Dedifferentiated amniotic fluid mesenchymal stem cell (primary cell): ENCODE measurements at regions not wholly inside any gene's neighbourhood (a gene's known extent, or its start where the extent isn't known, plus 50 kb on each side); places are given as distances from the start of the nearest gene placed in this dataset.

Experiments
- DNase-seq: peaks from one replicate; pipeline ENCODE4 v3.0.0-alpha.2; 2016; ENCODE audit errors: extremely low spot score

DNA sequence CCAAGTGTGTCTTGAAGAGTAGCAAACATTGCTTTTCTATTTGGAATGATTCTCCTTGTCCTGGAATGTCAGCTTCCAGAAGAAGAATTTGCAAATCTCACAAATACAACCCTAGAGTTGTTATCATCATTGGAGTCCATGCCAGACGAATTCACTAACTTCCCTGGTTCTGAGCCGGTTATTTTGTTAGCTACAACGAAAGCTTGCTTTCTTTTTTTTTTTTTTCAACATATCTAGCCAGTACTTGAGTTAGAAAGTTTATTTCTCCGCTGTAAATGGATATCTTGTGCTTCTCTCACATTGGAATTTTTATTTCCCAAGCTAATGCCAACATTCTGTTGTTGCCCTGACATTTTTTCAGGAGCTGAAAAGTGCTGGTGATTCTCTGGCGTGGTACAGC lies 138.1 kb upstream of the POM121L12 start:
- DNase-seq, result no peak

DNA sequence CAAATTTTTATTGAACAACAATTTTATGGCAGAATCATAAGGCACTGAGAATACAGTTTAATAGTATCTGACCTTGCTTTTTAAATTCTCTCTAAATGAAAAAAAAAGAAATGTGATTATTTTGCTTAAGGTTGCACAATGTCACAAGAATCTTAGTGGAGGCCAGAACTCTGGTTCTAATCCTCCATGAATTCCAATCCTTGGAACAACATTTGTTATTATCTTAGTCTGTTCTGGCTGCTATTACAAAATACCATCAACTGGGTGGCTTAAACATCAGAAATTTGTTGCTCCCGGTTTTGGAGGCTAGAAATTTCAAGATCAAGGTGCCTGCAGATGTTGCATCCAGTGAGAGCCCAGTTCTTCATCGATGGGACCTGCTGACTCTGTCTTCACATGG lies 158.2 kb upstream of the POM121L12 start:
- no peak for DNase-seq

DNA sequence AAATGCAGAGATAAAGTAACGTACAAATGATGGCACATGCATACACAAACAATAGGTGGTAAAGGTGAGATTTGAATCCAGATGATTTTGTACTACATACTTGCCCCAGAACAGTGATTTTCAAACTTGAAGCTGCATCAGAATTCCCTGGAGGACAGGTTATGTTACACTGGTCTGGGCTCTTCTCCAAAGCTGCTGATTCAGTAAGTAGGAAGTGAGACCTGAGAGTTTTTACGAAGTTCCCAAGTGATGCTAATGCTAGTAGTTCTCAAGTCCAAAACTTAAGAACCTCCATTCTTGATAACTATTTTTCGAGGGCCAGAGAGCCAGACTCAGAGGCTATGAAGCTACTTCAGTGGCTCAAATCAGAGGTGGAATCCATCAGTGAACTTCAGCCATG lies 159.0 kb upstream of the POM121L12 start:
- no peak for DNase-seq

DNA sequence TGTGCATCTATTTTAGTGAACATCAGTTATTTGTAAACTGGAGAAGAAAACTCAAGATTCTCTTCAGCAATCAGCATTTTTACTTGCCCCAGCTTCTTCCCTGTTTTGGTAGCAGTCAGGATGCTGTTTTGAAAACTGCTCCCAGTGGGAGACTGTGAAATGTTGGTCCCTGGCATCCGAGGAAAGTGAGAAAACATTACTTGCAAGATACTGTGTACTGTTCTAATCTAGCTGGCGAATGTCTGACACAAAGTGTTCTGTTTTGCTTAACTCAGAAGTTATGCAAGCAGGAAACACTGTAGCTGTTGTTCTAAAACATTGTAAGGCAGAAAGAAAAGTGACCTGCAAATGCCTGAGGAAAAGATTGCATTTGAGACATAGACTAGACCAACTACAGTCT lies 171.8 kb upstream of the POM121L12 start:
- no peak for DNase-seq

DNA sequence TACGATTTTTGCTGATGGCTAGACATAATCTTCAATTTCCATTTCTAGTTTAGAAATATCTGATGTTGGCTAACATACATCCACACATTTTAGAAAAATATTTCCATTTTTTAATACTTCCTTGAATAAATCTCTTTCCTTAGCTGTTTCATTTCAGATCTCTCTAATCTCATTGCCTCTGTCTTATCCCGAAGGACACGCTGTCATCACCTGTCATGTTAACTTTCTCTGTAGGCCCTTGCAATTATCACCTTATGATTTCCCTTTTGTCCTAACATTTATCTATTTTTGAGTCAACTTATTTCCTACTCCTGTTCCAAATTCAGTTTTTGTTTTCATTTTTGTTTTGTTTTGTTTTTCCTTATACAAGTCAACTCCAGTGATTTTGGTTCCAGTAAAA lies 173.1 kb upstream of the POM121L12 start:
- DNase-seq, result no peak

DNA sequence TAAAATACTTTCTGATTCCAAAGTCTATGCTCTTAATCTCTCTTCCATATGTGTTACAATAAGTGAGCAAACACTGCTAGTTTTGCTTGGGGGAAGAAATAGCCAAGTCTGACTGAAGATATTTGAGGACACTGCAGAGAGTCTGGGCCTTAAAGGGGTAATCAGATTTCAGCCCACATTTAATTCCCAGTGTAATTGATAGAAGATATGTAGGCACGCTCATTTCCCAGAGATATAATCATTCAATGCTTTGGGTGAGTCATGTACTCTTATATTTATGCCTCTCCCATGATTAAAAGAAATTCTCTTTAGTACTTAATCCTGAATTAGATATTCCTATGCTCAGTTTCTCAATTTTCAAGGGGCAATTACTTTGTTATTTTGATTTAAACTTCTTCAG lies 178.1 kb upstream of the POM121L12 start:
- DNase-seq, result no peak

DNA sequence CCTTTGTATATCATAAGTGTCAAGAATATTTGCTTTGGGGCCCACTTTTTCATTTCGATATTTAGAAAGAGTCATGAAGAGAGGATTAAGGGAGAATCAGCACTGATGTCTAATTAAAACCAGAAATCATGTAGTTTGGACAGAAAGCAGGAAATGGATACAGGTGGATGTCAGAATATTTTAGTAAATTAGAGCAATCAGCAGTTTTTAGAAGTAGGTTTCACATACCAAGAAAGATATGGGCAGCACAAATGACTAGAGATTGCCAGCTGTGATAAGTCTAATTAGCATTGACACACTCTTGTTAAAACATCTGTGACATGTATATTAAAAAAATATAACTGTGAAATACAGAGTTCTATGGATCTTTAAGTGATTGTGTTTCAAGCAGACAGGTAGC lies 180.8 kb upstream of the POM121L12 start:
- no peak for DNase-seq

DNA sequence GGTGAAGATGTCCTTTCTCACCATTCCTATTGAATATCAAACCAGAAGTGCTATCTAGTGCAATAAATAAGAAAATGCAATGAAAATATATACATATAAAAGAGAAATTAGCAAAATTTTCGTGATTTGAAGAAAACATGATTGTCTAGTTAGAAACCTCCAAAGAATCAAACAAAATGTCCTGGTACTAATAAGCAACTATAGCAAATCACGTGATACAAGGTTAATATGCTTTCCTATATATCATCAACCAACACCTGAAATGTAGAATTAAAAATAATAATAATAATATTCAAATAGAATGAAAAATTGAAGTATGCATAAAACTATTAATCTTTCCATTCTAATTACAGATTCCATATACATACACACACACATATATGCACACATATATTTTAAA lies 183.9 kb upstream of the POM121L12 start:
- DNase-seq, result no peak

DNA sequence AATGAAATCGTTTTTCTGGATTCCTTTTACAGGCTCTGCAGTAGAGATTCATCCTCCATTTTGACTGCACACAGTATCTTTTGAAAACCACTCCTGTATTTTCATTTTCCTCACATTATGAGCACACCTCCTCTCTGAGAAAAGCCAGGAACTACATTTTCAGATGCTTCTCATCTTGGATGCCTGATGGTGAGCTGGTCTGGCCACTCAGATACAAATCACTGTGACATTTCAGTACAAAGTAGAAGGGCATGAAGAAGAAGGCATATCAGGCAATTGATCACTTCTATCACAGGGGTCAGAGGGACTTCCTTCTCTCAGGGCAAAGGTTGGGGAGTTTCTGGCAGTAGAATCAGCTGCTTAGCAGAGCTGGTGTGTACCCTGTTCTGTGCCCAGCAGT lies 192.0 kb upstream of the POM121L12 start:
- no peak for DNase-seq

DNA sequence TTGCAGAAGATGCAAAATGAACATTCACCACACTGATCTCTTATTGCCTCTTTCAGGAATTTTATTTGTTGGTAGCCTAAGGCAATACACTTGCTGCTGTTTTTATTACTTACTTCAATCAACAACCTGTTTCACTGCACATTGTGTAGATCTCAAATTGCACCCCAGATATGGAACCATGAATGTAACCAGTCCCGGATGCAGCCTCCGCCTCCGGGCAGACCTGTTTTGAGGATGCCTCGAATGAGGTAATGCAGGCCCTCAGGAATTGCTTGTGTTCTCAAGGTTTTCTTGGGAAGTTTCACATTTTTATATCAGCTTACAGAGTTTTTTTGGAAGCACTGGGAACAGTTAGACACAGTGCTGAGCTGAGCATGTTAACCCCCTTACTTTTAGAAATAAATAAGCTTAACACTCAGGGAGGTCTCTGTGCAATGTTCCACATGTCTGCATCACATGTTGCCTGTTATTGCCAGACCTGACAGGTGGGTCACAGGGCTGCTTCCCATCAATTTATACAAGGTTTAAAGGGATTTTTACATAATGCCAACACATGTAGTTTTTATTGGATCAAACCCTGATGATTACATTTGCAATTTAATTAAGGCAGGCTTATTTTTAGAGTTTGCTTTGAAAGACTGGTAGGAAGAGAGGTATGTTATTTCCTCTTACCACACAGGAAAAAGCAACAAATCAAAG lies 193.1 kb upstream of the POM121L12 start:
- no peak for DNase-seq

DNA sequence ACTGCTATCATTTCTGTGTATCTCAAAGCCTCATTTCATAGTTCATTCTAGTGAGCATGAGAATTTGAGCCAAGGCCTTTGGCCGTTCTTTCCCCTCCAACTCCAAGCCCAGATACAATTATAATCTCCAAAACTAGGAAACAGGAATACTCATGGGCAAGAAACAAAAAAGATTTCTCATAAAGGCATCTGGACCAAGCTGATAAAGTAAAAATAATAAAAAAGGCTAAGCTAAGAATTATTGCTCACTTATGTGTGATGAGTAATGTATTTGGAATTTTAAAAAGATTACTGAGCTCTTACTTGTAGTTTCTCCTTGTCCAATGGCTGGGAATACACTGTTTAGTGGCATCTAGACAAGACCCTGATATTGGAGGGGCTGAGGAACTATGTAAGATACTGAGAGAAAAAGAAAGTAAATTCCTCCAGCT lies 196.4 kb upstream of the POM121L12 start:
- no peak for DNase-seq

DNA sequence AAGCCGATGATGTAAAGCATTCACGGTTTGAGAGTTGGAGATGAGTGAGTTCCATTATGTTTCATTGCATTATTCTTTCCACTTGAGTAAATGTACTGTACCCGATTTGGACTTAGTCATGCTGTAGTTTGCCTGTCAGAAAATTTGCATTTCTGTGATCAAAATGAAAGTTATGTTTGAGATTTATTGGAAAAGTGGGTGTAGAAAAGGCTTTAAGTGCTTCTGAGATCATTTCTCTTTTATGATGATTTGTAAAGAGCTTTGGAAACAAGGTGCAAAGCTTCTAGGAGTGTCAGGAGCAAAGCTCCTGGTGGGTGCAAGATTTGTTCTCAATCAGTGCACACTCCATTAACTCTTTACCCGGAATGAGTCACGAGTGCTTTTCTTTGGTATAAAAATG lies 204.1 kb upstream of the POM121L12 start:
- no peak for DNase-seq

DNA sequence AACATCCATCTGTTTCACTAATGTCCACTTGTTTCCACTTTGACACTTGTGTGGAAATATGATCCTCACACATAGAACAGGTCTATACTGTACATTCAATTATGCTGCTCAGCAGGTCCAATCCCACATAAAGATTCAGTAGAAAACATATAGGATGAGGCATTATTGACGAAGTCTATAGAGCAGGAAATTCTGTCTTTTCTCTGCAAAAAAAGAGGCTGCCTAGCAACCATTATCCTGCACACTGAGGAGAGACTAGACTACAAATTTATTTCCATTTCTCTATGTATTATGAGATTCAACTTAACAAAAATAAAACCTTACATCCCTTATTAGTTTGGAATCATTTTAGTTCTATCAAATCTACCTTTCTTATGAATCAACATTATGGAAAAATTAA lies 204.6 kb upstream of the POM121L12 start:
- DNase-seq, result no peak

DNA sequence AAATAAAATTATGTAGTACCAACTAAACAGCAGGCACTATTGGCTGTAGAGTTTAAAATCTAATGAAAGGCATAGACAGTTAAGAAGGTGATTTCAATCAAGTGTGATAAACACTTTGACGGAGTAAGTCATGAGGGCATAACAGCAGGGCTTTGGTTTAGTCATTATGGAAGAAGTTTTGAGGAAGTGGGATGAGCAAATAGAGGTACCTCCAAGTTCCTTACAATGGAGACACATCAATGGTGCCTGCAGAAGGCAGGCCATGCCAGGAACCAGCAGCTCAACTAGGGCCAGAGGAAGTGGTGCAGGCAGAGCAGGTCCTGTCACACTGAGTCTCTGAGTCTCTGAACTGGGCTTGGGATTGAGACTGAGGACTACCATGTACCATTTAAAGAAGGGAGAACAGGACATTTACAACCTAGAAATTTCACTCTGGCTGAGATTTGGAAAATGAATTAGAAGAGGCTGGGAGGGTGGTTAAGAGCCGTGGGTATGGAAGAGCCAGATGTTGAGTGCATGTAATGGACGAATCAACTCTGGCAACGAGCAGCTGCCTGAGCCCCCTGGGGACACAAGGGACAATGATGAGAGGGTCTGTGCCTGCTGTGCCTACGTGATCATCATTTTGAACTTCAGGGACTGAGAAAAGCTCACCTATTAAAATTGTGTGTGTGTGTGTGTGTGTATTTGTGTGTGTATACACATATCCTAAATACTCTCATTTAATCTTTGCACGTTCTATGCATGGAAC lies 208.7 kb upstream of the POM121L12 start:
- DNase-seq, result no peak

DNA sequence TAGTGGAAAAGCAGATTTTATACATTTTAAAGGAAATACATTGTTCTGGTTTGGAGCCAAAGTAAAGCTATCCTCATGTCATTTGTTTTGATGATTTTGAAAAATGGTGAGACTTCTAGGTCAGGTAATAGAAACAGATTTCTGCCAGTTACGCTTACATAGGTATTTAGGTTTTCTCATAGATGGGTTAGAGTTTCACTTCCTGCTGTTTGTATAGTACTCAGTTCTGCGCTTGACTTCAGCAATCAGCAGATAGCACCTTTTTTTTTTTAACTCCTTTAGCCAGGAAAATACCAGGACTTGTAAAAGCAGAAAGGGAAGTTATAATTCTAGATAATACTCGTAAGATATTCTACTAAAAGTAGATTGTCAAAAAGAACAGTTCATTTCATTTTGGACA lies 209.8 kb upstream of the POM121L12 start:
- no peak for DNase-seq

DNA sequence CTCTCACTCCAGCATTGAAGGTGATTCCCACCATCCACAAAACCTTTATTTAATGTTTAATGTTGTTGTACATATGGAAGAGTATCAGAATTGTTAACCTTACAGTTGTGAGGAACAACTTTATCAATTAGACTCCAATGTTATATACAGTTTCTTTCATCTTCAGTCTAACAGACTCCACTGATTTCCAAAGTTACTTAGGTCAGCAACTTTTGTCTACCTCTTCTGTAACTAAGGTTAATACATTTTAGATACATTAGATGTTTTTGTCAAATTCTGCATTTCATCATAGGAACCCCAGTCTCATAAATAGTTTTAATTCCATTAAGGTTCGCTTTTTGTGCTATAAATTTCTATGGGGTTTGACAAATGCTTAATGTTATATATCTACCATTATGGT lies 223.9 kb upstream of the POM121L12 start:
- no peak for DNase-seq

DNA sequence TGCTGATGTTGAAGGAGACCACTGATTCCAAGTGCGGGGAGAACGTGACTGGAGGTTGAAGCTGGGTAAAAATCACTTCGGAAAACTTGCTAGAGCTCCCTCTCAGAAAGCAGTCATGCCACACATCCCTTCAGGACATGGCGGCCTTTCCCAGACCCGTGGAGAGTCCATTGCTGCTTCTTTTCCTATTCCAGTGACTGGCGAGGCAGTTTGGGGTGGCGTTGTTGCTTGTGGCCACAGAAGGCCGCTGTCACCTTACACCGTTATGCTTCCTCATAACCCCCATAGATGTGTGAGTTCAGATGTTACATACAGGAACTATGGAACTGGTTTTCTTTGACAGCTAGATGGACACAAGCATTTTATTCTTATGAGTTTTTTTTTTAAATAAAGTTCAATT lies 235.6 kb upstream of the POM121L12 start:
- DNase-seq, result no peak

DNA sequence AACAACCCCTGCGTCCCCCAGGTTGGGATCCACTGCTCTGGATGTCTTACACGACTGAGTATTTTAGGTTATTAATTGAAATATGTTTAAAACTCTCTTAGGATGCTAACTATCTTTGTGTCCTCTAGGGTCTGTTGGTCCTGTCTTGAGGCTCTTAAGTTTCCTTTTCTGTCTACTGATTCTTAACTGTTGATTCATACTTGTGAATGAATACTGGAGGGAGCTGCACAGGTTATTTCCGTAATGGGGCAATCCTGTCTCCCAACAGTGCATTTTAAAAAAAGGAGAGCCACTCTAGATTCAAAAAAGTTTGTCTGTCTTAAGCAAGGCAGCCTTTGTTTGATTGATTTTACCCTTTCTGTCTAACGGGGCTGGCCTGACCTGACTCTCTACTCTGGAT lies 237.6 kb upstream of the POM121L12 start:
- no peak for DNase-seq

DNA sequence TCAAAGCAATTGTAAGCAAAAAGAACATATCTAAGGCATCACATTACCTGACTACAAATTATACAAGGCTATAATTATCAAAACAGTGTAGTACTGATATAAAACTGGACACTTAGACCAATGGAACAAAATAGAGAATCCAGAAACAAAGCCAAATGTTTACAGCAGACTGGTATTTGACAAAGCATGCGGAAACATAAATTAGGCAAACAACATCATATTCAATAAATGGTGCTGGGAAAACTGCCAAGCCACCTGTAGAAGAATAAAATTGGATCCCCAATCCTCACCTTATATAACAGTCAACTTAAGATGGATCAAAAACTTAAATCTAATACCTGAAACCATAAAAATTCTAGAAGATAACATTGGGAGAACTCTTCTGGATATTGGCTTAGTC lies 240.8 kb upstream of the POM121L12 start:
- DNase-seq, result no peak

DNA sequence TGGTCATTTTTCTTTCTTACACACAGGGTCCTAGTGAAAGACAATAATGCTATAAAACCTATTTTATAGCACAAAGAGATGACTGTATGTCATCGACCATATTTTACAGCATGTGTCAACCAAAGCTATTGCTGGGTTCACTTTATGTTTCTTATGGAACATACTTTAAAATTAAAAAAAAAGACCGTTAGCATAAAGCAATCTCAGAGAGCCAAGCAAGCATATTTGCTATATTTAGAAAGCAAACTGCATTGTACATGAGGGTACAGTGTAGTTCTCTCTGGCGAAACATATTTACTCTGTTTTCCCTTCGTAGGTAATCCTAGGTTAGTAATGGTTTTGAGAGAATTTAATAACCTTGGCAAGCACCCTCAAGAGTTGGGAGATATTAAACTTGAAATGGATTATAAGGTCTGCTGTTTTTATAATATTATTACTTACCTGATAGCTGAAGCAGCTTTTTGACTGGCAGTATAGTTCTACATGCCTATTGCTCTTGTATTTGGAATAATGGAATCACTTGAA lies 244.2 kb upstream of the POM121L12 start:
- DNase-seq, result no peak

DNA sequence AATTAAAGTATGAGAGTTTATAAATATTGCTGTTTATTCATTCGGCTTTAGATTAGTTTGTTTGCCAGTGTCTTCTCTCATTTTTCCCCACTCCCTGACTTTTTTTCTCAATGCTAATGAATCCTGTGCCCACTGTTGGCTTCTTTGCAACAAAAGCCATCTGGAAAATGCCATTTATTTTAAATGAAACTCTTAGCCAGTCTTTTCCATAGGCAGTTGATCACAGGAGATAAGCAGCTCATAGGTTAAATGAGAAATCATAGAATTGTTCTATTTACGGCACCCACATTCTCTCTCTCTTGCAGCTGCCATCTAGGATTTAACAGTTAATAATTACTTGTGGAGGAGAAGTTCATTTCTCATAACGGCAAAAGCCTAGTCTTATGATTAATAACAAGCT lies 249.3 kb upstream of the POM121L12 start:
- DNase-seq, result no peak

DNA sequence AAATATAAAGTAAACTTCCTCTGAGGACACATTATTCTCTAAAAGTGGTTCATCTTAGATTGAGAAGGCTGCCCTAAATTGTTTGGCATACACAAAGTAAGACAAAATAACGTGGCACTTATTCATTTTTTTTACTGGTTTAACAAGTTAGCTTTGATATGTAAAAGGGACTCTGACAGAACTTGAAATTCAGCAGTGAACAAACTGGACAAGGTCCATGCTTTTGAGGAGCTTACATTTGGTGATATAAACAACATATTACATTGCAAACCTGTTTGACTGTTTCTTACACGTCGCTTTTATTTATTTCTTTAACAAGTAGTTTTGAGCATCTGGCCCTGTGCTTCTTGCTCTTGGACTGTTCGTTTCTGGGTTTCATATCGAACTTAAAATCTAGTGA lies 253.1 kb upstream of the POM121L12 start:
- no peak for DNase-seq

DNA sequence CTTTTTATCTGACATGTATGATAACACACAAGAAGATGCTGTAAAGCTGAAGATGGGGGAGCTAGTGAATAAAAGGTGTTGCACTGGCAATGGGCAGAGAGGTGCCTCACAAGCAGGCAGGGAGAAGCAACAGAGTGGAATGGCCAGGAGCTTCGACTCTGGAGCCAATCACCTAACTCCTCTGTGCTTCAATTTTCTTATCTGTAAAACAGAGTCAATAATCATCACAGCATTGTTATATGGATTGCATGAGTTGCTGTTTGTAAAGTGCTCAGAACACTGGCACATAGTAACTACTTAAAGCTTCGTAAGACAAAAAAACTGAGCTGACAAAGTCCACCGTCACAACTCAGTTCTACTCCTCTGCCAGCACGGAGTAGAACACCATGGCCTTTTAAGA lies 254.2 kb upstream of the POM121L12 start:
- no peak for DNase-seq
